GM12874 (cell line): ENCODE measurements at regions not wholly inside any gene's neighbourhood (a gene's known extent, or its start where the extent isn't known, plus 50 kb on each side); places are given as distances from the start of the nearest gene placed in this dataset.

Source experiments
- TF ChIP-seq, protein P1 (sequence below): IDR thresholded peaks from 2 replicates; pipeline ENCODE4 v1.5.1; 2011; ENCODE audit warnings: low read depth, mild to moderate bottlenecking, control low read depth, low read length, moderate library complexity; ENCODE audit not compliant: insufficient read depth

- TF ChIP-seq, protein P1, sequence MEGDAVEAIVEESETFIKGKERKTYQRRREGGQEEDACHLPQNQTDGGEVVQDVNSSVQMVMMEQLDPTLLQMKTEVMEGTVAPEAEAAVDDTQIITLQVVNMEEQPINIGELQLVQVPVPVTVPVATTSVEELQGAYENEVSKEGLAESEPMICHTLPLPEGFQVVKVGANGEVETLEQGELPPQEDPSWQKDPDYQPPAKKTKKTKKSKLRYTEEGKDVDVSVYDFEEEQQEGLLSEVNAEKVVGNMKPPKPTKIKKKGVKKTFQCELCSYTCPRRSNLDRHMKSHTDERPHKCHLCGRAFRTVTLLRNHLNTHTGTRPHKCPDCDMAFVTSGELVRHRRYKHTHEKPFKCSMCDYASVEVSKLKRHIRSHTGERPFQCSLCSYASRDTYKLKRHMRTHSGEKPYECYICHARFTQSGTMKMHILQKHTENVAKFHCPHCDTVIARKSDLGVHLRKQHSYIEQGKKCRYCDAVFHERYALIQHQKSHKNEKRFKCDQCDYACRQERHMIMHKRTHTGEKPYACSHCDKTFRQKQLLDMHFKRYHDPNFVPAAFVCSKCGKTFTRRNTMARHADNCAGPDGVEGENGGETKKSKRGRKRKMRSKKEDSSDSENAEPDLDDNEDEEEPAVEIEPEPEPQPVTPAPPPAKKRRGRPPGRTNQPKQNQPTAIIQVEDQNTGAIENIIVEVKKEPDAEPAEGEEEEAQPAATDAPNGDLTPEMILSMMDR: no peak
Observed at GRCh38 chr3:164236851-164237250, 841.4 kb downstream of the SI start.

DNA sequence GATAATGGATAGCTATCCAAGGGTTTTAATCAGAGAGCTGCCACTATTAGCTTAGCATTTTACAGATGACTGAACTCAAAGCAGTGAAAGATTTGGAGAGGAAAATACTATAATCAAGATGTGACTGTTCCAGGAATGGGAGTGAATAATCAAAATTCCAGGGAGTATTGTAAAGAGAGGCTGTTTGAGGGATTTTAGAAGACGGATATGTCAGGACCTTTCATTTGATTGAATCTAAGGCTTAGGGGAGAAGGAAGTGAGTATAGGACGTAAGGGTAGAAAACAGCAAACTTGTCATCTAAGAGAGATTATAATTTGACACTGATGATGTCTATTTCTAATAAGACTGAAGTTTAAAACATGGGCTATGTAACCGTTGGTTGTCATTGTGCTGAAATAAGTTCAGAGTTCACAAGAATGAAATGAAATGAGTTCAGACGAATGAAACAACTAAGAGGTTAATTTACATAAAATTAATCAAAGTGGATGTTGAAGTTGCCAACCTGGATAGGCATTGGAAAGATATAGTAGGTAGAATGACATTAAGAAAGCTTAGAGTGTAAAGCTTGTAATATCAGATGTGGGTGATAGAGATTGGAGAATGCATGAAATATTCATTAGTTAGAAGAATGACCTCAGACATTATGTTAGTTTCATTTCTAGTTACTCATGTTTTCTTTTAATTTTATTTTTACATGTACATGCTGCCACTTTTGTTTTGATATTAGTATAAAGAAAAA lies 842.8 kb downstream of the SI start:
- TF ChIP-seq, protein P1: no peak

GRCh38 chr3:164233951-164234350 lies 844.3 kb downstream of the SI start:
- TF ChIP-seq, protein P1: no peak

- TF ChIP-seq, protein P1: no peak
Observed at GRCh38 chr3:164231718-164232117, 846.6 kb downstream of the SI start.

- TF ChIP-seq, protein P1: no peak
Observed at GRCh38 chr3:164230385-164231094, 847.8 kb downstream of the SI start.

GRCh38 chr3:164224126-164224525 lies 854.2 kb downstream of the SI start:
- TF ChIP-seq, protein P1: no peak

DNA sequence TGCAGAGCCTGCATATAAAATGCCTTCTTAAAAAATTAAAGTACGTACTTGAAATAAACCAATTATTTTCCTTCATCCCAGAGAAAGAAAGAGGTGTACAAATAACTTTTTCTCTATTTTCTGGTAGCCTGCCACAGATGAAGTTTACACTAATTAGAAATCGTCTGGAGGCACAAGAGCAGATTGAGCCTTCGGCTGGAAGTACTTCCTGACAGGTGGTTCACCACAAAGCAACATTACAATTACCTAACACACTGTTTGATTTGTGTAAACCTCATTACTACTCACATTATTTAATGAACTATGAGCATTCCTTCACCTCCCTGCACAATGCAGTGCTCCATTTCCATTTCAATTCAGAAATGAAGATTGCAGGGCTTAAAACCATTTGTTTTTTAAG lies 856.1 kb downstream of the SI start:
- TF ChIP-seq, protein P1: no peak
